GM18517 (cell line): ENCODE measurements at regions not wholly inside any gene's neighbourhood (a gene's known extent, or its start where the extent isn't known, plus 50 kb on each side); places are given as distances from the start of the nearest gene placed in this dataset.

Experiments used
- ATAC-seq: cut with Tn5 transposase; IDR thresholded peaks from one replicate; pipeline ENCODE4 v1.9.1; 2021; ENCODE audit warnings: mild to moderate bottlenecking, moderate library complexity; ENCODE audit not compliant: unreplicated experiment

- no peak for ATAC-seq
These were observed 727.5 kb downstream of the TBL1XR1 start for GRCh38 chr3:176469694-176470205.

- ATAC-seq: no peak
These were observed 733.7 kb downstream of the TBL1XR1 start for GRCh38 chr3:176463610-176464009.

GRCh38 chr3:176447369-176447768, 749.9 kb downstream of the TBL1XR1 start:
- no peak for ATAC-seq

GRCh38 chr3:176442326-176442725, 755.0 kb downstream of the TBL1XR1 start:
- no peak for ATAC-seq

GRCh38 chr3:176439729-176440128, 757.6 kb downstream of the TBL1XR1 start:
- no peak for ATAC-seq

GRCh38 chr3:176431991-176432390, 765.3 kb downstream of the TBL1XR1 start:
- ATAC-seq: no peak

- no peak for ATAC-seq
These were observed 766.3 kb downstream of the TBL1XR1 start for GRCh38 chr3:176431038-176431418.

GRCh38 chr3:176430244-176431037, 766.8 kb downstream of the TBL1XR1 start:
- ATAC-seq: no peak

- no peak for ATAC-seq
These were observed 768.7 kb downstream of the TBL1XR1 start for GRCh38 chr3:176428552-176428951.

- ATAC-seq: no peak
These were observed 770.9 kb downstream of the TBL1XR1 start for GRCh38 chr3:176426371-176426770.

- no peak for ATAC-seq
These were observed 780.4 kb downstream of the TBL1XR1 start for GRCh38 chr3:176416870-176417269.

GRCh38 chr3:176415661-176416295, 781.5 kb downstream of the TBL1XR1 start:
- no peak for ATAC-seq

GRCh38 chr3:176412771-176413170, 784.5 kb downstream of the TBL1XR1 start:
- ATAC-seq: no peak

GRCh38 chr3:176403531-176403930, 793.8 kb downstream of the TBL1XR1 start:
- ATAC-seq: no peak

- no peak for ATAC-seq
These were observed 796.1 kb downstream of the TBL1XR1 start for GRCh38 chr3:176401211-176401610.

- ATAC-seq: no peak
These were observed 798.1 kb downstream of the TBL1XR1 start for GRCh38 chr3:176399193-176399592.

GRCh38 chr3:176395240-176395639, 802.0 kb downstream of the TBL1XR1 start:
- ATAC-seq: no peak

GRCh38 chr3:176378789-176379188, 818.5 kb downstream of the TBL1XR1 start:
- no peak for ATAC-seq

GRCh38 chr3:176376531-176376930, 820.8 kb downstream of the TBL1XR1 start:
- no peak for ATAC-seq

- ATAC-seq: no peak
These were observed 821.8 kb downstream of the TBL1XR1 start for GRCh38 chr3:176375519-176375918.

- ATAC-seq: no peak
These were observed 835.0 kb downstream of the TBL1XR1 start for GRCh38 chr3:176362191-176362731.

GRCh38 chr3:176359211-176359610, 838.1 kb downstream of the TBL1XR1 start:
- no peak for ATAC-seq
